Kidney (tissue), 13 donors: ENCODE measurements at regions not wholly inside any gene's neighbourhood (a gene's known extent, or its start where the extent isn't known, plus 50 kb on each side); places are given as distances from the start of the nearest gene placed in this dataset.

Source experiments
- DNase-seq, 5 donors: peaks; one replicate each; pipeline ENCODE4 v3.0.0-alpha.2; 2013 to 2020
- FAIRE-seq: peaks from 2 replicates; lab custom pipeline; 2012; peaks lifted over from hg19 to GRCh38; lab: Jason Lieb, UNC
- H3K27ac ChIP-seq, 2 donors: one replicate each; pipeline ENCODE4 v1.7.0; 2013; ENCODE audit warnings: low read depth in 2 of 2, low read length in 2 of 2, inconsistent platforms in 1 of 2
- H3K27me3 ChIP-seq: one replicate; pipeline ENCODE4 v1.7.1; 2013; ENCODE audit warnings: low read length, inconsistent platforms; ENCODE audit not compliant: control insufficient read depth, insufficient read depth
- H3K36me3 ChIP-seq, 3 donors: one replicate each; pipeline versions ENCODE4 v1.7.0 to v1.7.1; 2013; ENCODE audit warnings: low read length in 3 of 3, control low read depth in 1 of 3, inconsistent platforms in 1 of 3; ENCODE audit not compliant: insufficient read depth in 3 of 3, control insufficient read depth in 2 of 3
- H3K4me1 ChIP-seq, 3 donors: one replicate each; pipeline versions ENCODE4 v1.7.0 to v1.7.1; 2013; ENCODE audit warnings: low read length in 3 of 3, inconsistent platforms in 1 of 3, low read depth in 1 of 3; ENCODE audit not compliant: control insufficient read depth in 2 of 3, insufficient read depth in 2 of 3
- H3K4me3 ChIP-seq, 3 donors: one replicate each; pipeline versions ENCODE4 v1.7.0 to v1.8.1; 2013; ENCODE audit warnings: low read length in 3 of 3, control low read depth in 1 of 3, inconsistent platforms in 1 of 3
- H3K9ac ChIP-seq, 3 donors: one replicate each; pipeline versions ENCODE4 v1.7.0 to v1.7.1; 2013; ENCODE audit warnings: low read length in 3 of 3, control low read depth in 1 of 3, inconsistent platforms in 1 of 3
- H3K9me3 ChIP-seq, 3 donors: one replicate each; pipeline versions ENCODE4 v1.7.0 to v1.7.1; 2013; ENCODE audit warnings: low read length in 3 of 3, control low read depth in 1 of 3, inconsistent platforms in 1 of 3; ENCODE audit not compliant: control insufficient read depth in 2 of 3, insufficient read depth in 1 of 3
- intact Hi-C: fragments of 100-400 bp; cut with DNase I; formaldehyde crosslinking; loops from one replicate; pipeline ENCODE4 v1.11.1; 2022
- TF ChIP-seq, protein P1 (sequence below): IDR thresholded peaks from 3 replicates; pipeline ENCODE4 v1.5.1; 2012; ENCODE audit warnings: mild to moderate bottlenecking, moderate library complexity, borderline replicate concordance; ENCODE audit not compliant: insufficient read depth; ENCODE audit errors: extremely low read depth
- donor health status: control.
- donor health status: control.
- donor health status: control.
- donor health status: control.
- donor health status: control.
- donor health status: DM: yes; HTN: yes; CAD: no.
- donor health status: Normal renal cell carcinoma (clear cell type).

GRCh38 chr15:57861034-57861638 lies 154.6 kb downstream of the POLR2M start:
- FAIRE-seq = peak; percentile 95
- intact Hi-C loops = loop anchor here (10.0 kb wide), 1 partner anchor 204 kb away; the partner anchor contains the start of gene ALDH1A2

DNA sequence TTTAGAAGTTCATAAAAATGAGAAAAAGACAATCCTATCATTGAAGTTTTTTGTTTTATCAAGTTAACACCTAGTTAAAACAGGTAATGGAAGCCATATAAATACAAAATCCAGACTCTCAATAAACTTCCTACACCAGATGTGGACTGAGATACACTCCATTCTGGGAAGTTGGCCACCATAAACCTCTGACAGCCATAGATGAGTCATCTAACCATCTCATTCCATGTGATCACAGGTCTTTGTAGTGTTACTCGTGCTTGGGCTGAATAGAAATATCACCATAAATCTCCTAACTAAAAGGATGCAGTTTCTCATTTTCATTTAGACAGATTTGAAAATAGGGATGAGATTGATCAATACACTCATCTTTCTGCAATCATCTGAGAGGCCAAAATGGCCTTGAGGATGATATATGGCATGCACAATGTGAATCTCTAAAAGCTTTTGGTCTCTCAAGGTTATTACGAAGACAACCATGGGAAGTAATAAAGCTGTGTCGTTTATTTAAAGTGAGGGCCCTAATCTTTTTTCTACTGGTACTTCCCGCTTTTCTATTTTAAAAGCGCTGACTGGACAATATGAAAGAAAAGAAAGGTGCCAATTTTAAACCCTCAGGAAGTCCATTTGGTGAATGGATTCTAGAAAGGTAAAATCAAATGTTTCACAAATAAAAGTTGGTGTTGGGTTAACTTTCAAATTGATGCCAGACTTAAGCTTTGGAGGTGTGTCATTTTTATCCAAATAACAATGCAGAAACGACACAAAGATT lies 155.5 kb downstream of the POLR2M start:
- H3K4me1 ChIP-seq = no peaks in the 10 kb centered on the region
- TF ChIP-seq, protein P1, sequence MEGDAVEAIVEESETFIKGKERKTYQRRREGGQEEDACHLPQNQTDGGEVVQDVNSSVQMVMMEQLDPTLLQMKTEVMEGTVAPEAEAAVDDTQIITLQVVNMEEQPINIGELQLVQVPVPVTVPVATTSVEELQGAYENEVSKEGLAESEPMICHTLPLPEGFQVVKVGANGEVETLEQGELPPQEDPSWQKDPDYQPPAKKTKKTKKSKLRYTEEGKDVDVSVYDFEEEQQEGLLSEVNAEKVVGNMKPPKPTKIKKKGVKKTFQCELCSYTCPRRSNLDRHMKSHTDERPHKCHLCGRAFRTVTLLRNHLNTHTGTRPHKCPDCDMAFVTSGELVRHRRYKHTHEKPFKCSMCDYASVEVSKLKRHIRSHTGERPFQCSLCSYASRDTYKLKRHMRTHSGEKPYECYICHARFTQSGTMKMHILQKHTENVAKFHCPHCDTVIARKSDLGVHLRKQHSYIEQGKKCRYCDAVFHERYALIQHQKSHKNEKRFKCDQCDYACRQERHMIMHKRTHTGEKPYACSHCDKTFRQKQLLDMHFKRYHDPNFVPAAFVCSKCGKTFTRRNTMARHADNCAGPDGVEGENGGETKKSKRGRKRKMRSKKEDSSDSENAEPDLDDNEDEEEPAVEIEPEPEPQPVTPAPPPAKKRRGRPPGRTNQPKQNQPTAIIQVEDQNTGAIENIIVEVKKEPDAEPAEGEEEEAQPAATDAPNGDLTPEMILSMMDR = no peak
- H3K9ac ChIP-seq = no peak overlapping the region
- H3K36me3 ChIP-seq = no peaks in the 10 kb centered on the region
- intact Hi-C loops = loop anchor here (10.0 kb wide), 1 partner anchor 203 kb away; the partner anchor contains the start of gene ALDH1A2
- H3K27ac ChIP-seq = no peak overlapping the region
- no peaks in the 10 kb centered on the region for H3K9me3 ChIP-seq
- DNase-seq (no peak), FAIRE-seq (no peak)
- H3K27me3 ChIP-seq = no peaks in the 10 kb centered on the region
- no peak overlapping the region for H3K4me3 ChIP-seq

More at GRCh38 chr15:57861034-57861638, 154.6 kb downstream of the POLR2M start:
- peak in 2 of 5 donors; percentile 77 to 82 for DNase-seq
- TF ChIP-seq, protein P1 = peak; percentile 76
- no peak overlapping the region for H3K4me3 ChIP-seq
- H3K27me3 ChIP-seq = no peaks in the 10 kb centered on the region
- no peak overlapping the region for H3K27ac ChIP-seq
- no peaks in the 10 kb centered on the region for H3K36me3 ChIP-seq
- no peaks in the 10 kb centered on the region for H3K4me1 ChIP-seq
- no peaks in the 10 kb centered on the region for H3K9me3 ChIP-seq
- H3K9ac ChIP-seq = no peak overlapping the region

GRCh38 chr15:57862761-57863160 lies 156.2 kb downstream of the POLR2M start:
- intact Hi-C loops = loop anchor here (10.0 kb wide), 1 partner anchor 202 kb away; the partner anchor contains the start of gene ALDH1A2
- Histone ChIP-seq H3K27me3 (no peaks in the 10 kb centered on the region), H3K4me1 (no peaks in the 10 kb centered on the region), H3K4me3 (no peak overlapping the region), H3K9ac (no peak overlapping the region), H3K9me3 (no peaks in the 10 kb centered on the region), H3K36me3 (no peaks in the 10 kb centered on the region), H3K27ac (no peak overlapping the region)
- TF ChIP-seq, protein P1 = no peak
- no peak for DNase-seq
- FAIRE-seq = no peak
